GM12874 (cell line): ENCODE measurements at regions not wholly inside any gene's neighbourhood (a gene's known extent, or its start where the extent isn't known, plus 50 kb on each side); places are given as distances from the start of the nearest gene placed in this dataset.

ENCODE experiments used
- CTCF ChIP-seq: IDR thresholded peaks from 2 replicates; pipeline ENCODE4 v1.5.1; 2011; ENCODE audit warnings: low read depth, mild to moderate bottlenecking, control low read depth, low read length, moderate library complexity; ENCODE audit not compliant: insufficient read depth

DNA sequence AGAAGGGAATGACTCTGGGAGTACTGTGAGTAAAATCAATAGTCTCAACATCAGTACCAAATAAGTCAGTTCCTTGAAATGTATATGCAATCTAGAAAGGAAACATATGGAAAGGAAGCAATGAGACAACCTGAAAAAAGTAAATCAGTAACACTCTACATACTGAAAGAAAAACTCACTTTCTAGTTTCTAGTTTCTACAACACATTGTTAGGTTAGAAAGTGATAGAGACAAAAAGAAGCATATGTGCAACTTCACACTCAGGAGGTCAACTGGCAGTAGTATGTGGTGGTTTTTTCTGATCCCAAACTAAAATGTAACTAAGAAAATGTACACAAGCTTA is 156.5 kb upstream of the SOX6 start:
- no peak for TF ChIP-seq CTCF

DNA sequence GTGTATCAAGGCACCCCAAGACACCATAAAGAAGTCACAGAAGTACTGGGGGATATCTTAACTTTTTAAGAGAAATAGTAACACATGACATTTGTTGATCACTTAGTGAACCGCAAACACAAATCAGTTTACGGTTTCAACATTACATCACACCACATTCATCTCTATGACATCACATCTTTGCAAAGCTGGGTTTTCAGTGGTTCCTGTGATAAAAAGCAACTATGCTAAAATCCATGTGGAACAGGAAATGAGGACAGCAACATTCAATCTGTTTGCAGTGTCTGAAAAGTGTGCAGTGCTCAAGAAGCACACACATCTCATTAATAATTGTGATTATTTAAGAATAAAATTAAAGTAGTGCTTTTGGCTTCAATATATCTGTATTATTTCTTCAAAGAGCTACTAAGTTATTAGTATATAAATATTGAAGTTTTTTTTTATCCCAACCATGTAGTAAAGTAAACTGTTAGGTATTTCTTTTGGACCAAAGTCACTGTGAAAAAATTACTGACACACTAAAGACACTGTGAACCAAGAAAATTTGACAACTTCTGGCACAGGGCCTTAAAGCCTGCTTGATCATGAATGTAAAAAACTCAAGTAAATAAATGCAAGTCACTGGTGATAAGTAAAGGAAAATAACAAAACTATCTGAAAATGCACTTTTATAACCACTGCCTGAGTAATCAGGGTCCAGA is 156.0 kb upstream of the SOX6 start:
- TF ChIP-seq CTCF, result no peak

GRCh38 chr11:16511116-16512114 is 155.1 kb upstream of the SOX6 start:
- TF ChIP-seq CTCF, result no peak

GRCh38 chr11:16505481-16505880 is 149.1 kb upstream of the SOX6 start:
- no peak for TF ChIP-seq CTCF

GRCh38 chr11:16494918-16495691 is 138.8 kb upstream of the SOX6 start:
- TF ChIP-seq CTCF, result no peak

DNA sequence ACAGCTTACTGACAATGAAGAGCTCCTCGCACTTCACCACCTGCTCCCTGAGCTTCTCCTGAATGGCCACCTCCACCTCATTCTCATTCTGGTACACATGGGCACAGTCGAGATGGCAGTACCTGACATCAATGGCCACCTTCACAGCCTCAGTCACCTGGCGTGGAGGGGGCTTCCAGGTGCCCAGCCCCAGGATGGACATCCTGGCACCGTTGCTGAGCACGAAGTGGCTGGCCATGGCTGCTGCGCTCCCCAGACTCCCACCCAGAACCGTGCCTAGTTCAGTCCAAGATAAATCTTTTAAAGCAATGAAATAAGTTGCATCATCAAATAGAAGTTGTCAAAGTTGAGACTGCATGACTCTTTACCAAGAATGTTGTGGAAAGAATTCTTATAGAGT is 128.1 kb upstream of the SOX6 start:
- no peak for TF ChIP-seq CTCF

- TF ChIP-seq CTCF, result no peak
These were observed 118.3 kb upstream of the SOX6 start for GRCh38 chr11:16474659-16475058.
